Suprapubic skin (tissue), 4 donors: ENCODE measurements at regions not wholly inside any gene's neighbourhood (a gene's known extent, or its start where the extent isn't known, plus 50 kb on each side); places are given as distances from the start of the nearest gene placed in this dataset.

Experiments
- DNase-seq, 2 donors: peaks; one replicate each; pipeline ENCODE4 v3.0.0-alpha.2; 2019; ENCODE audit warnings: low spot score in 2 of 2
- H3K27ac ChIP-seq: fragments of 200-600 bp; sonication (generic); one replicate; pipeline ENCODE4 v1.5.1; 2019
- H3K27me3 ChIP-seq: fragments of 200-600 bp; sonication (generic); one replicate; pipeline ENCODE4 v1.5.1; 2019
- H3K36me3 ChIP-seq: fragments of 200-600 bp; sonication (generic); one replicate; pipeline ENCODE4 v1.5.1; 2019
- H3K4me1 ChIP-seq: fragments of 200-600 bp; sonication (generic); one replicate; pipeline ENCODE4 v1.5.1; 2019
- H3K4me3 ChIP-seq: fragments of 200-600 bp; sonication (generic); one replicate; pipeline ENCODE4 v1.5.1; 2019; ENCODE audit warnings: mild to moderate bottlenecking
- H3K9me3 ChIP-seq: fragments of 200-600 bp; sonication (generic); one replicate; pipeline ENCODE4 v1.5.1; 2019
- EP300 ChIP-seq: sonication (generic); formaldehyde crosslinking; IDR thresholded peaks from one replicate; pipeline ENCODE4 v1.6.1; 2017; ENCODE audit warnings: antibody characterized with exemption
- POLR2A ChIP-seq, 2 donors: fragments of 450-650 bp; IDR thresholded peaks; one replicate each; pipeline ENCODE4 v1.6.1; 2017; ENCODE audit warnings: antibody characterized with exemption in 2 of 2, mild to moderate bottlenecking in 2 of 2, moderate library complexity in 2 of 2
- POLR2AphosphoS5 ChIP-seq, 3 donors: sonication (generic); formaldehyde crosslinking; IDR thresholded peaks; one replicate each; pipeline ENCODE4 v1.6.1; 2017; ENCODE audit warnings: antibody characterized with exemption in 3 of 3
- WGBS: methylation state at CpG from one replicate; pipeline ENCODE4 v1.1.5; 2018; 5-methylcytosine and 5-hydroxymethylcytosine counted together
- TF ChIP-seq, protein P1 (sequence below), 2 donors: fragments of 200-600 bp in 1 of 2; fragments of 450-650 bp in 1 of 2; sonication (generic) in 1 of 2; IDR thresholded peaks; one replicate each; pipeline ENCODE4 v1.5.1; 2016 to 2019; ENCODE audit warnings: antibody characterized with exemption in 2 of 2, mild to moderate bottlenecking in 1 of 2, moderate library complexity in 1 of 2

DNA sequence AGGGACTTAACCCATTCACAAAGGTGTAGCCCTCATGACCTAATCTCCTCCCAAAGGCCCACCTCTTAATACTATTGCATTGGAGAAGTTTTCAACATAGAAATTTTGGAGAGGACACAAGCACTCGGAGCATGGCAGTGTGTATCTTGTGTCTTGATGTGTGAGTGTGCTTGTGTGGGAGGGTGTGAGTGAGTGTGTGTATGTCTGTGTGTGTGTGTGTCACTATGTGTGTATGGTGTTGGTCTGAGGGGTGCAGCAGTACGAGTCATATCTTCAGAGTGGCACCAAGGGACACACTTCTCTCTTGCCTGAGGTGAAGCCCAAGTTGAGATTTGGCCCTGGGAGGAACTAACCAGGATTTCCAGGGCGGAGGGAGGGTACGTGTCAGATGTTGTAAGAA is 73.7 kb downstream of the NAV1 start:
- Histone ChIP-seq H3K4me3 (no peak overlapping the region), H3K9me3 (no peaks in the 10 kb centered on the region), H3K27ac (no peak overlapping the region), H3K27me3 (no peaks in the 10 kb centered on the region), H3K4me1 (peaks cover 20% of the 10 kb centered on the region), H3K36me3 (no peaks in the 10 kb centered on the region)
- no peak for TF ChIP-seq EP300
- no peak for TF ChIP-seq POLR2AphosphoS5 (IDR thresholded peaks at IDR 0.05)
- TF ChIP-seq, protein P1, sequence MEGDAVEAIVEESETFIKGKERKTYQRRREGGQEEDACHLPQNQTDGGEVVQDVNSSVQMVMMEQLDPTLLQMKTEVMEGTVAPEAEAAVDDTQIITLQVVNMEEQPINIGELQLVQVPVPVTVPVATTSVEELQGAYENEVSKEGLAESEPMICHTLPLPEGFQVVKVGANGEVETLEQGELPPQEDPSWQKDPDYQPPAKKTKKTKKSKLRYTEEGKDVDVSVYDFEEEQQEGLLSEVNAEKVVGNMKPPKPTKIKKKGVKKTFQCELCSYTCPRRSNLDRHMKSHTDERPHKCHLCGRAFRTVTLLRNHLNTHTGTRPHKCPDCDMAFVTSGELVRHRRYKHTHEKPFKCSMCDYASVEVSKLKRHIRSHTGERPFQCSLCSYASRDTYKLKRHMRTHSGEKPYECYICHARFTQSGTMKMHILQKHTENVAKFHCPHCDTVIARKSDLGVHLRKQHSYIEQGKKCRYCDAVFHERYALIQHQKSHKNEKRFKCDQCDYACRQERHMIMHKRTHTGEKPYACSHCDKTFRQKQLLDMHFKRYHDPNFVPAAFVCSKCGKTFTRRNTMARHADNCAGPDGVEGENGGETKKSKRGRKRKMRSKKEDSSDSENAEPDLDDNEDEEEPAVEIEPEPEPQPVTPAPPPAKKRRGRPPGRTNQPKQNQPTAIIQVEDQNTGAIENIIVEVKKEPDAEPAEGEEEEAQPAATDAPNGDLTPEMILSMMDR (IDR thresholded peaks at IDR 0.05): no peak
- no peak for TF ChIP-seq POLR2A (IDR thresholded peaks at IDR 0.05)
- 87% methylated on average over 4 of the region's 4 CpGs for WGBS
- no peak for DNase-seq

GRCh38 chr1:201614262-201615015 is 75.5 kb downstream of the NAV1 start:
- WGBS: 35% methylated on average over 22 of the region's 22 CpGs
- Histone ChIP-seq H3K36me3 (no peaks in the 10 kb centered on the region), H3K27ac (no peak overlapping the region), H3K9me3 (no peaks in the 10 kb centered on the region), H3K4me3 (no peak overlapping the region), H3K4me1 (peaks cover 12% of the 10 kb centered on the region), H3K27me3 (no peaks in the 10 kb centered on the region)
- TF ChIP-seq POLR2AphosphoS5 (IDR thresholded peaks at IDR 0.05): no peak
- DNase-seq: no peak

DNA sequence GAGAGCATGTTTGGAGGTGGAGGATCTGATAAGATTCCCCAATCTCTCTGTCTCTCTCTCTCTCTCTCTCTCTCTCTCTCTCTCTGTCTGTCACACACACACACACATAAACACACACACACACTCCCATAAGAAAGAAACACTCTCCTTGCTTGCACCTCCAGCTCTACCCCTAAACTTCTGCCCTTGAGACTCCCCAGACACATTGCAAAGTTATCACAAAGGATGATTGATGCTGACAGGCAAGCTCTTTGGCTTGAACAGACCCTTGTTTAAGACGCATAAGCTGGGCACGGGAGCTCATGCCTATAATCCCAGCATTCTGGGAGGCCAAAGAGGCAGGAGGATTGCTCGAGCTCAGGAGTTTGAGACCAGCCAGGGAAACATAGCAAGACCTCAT is 78.2 kb downstream of the NAV1 start:
- Histone ChIP-seq H3K4me3 (no peak overlapping the region), H3K9me3 (no peaks in the 10 kb centered on the region), H3K27ac (no peak overlapping the region), H3K4me1 (peaks cover 8% of the 10 kb centered on the region), H3K36me3 (no peaks in the 10 kb centered on the region), H3K27me3 (no peaks in the 10 kb centered on the region)
- WGBS: 97% methylated on average over 3 of the region's 3 CpGs
- TF ChIP-seq, protein P1 (IDR thresholded peaks at IDR 0.05): no peak
- TF ChIP-seq POLR2AphosphoS5 (IDR thresholded peaks at IDR 0.05) (no peak), EP300 (no peak), POLR2A (IDR thresholded peaks at IDR 0.05) (no peak)
- DNase-seq: no peak

GRCh38 chr1:201618389-201618788 is 79.5 kb downstream of the NAV1 start:
- no peaks in the 10 kb centered on the region for H3K9me3 ChIP-seq
- no peak overlapping the region for H3K4me3 ChIP-seq
- DNase-seq: no peak
- H3K4me1 ChIP-seq: peaks cover 8% of the 10 kb centered on the region
- H3K27me3 ChIP-seq: no peaks in the 10 kb centered on the region
- H3K36me3 ChIP-seq: peaks cover 5% of the 10 kb centered on the region
- WGBS: 96% methylated on average over 3 of the region's 3 CpGs
- TF ChIP-seq EP300 (no peak), POLR2A (IDR thresholded peaks at IDR 0.05) (no peak), POLR2AphosphoS5 (IDR thresholded peaks at IDR 0.05) (no peak)
- TF ChIP-seq, protein P1 (IDR thresholded peaks at IDR 0.05): no peak
- H3K27ac ChIP-seq: no peak overlapping the region

- no peaks in the 10 kb centered on the region for H3K9me3 ChIP-seq
- WGBS: 95% methylated on average over 5 of the region's 5 CpGs
- H3K27ac ChIP-seq: no peak overlapping the region
- DNase-seq: no peak
- no peaks in the 10 kb centered on the region for H3K27me3 ChIP-seq
- H3K4me1 ChIP-seq: peaks cover 5% of the 10 kb centered on the region
- TF ChIP-seq, protein P1 (IDR thresholded peaks at IDR 0.05): no peak
- TF ChIP-seq EP300 (no peak), POLR2A (IDR thresholded peaks at IDR 0.05) (no peak), POLR2AphosphoS5 (IDR thresholded peaks at IDR 0.05) (no peak)
- H3K4me3 ChIP-seq: no peak overlapping the region
- H3K36me3 ChIP-seq: peaks cover 5% of the 10 kb centered on the region
Observed at GRCh38 chr1:201618905-201619304, 80.0 kb downstream of the NAV1 start.

GRCh38 chr1:201619513-201619912 is 80.6 kb downstream of the NAV1 start:
- no peak overlapping the region for H3K27ac ChIP-seq
- no peaks in the 10 kb centered on the region for H3K27me3 ChIP-seq
- 81% methylated on average over 1 of the region's 1 CpG for WGBS

More at GRCh38 chr1:201619513-201619912, 80.6 kb downstream of the NAV1 start:
- H3K4me3 ChIP-seq: no peak overlapping the region
- peaks cover 5% of the 10 kb centered on the region for H3K36me3 ChIP-seq
- no peak for DNase-seq
- H3K9me3 ChIP-seq: no peaks in the 10 kb centered on the region
- H3K4me1 ChIP-seq: no peaks in the 10 kb centered on the region
- TF ChIP-seq POLR2A (IDR thresholded peaks at IDR 0.05): no peak
- no peak for TF ChIP-seq POLR2AphosphoS5 (IDR thresholded peaks at IDR 0.05)
- TF ChIP-seq EP300: no peak
- TF ChIP-seq, protein P1 (IDR thresholded peaks at IDR 0.05): no peak
